ENCODE measurements at regions not wholly inside any gene's neighbourhood (a gene's known extent, or its start where the extent isn't known, plus 50 kb on each side); places are given as distances from the start of the nearest gene placed in this dataset.
"Not testable (repeated sequence)": the region's sequence is repeated elsewhere in the genome, so short reads cannot be mapped to it uniquely, and the experiment has no call there.

GRCh38 chr4:57943682-57944081 lies 833.5 kb upstream of the IGFBP7 start:
- H3K4me3 ChIP-seq (ENCODE audit: low read depth, low read length), result no peak overlapping the region
- no peak for DNase-seq (ENCODE audit: low read depth)
- TF ChIP-seq CTCF (conservative IDR thresholded peaks at IDR 0.05; ENCODE audit: low read depth, low read length), result no peak

GRCh38 chr4:57937326-57937725 lies 827.1 kb upstream of the IGFBP7 start:
- not testable (repeated sequence) for H3K4me3 ChIP-seq (ENCODE audit: low read depth, low read length); DNase-seq (ENCODE audit: low read depth)

GRCh38 chr4:57926311-57926710 lies 816.1 kb upstream of the IGFBP7 start:
- TF ChIP-seq CTCF (conservative IDR thresholded peaks at IDR 0.05; ENCODE audit: low read depth, low read length), result no peak
- H3K4me3 ChIP-seq (ENCODE audit: low read depth, low read length), result no peak overlapping the region
- no peak for DNase-seq (ENCODE audit: low read depth)

GRCh38 chr4:57924951-57925350 lies 814.8 kb upstream of the IGFBP7 start:
- H3K4me3 ChIP-seq (ENCODE audit: low read depth, low read length), result no peak overlapping the region
- no peak for TF ChIP-seq CTCF (conservative IDR thresholded peaks at IDR 0.05; ENCODE audit: low read depth, low read length)
- DNase-seq (ENCODE audit: low read depth), result no peak

GRCh38 chr4:57916479-57916878 lies 806.3 kb upstream of the IGFBP7 start:
- no peak for DNase-seq (ENCODE audit: low read depth)
- H3K4me3 ChIP-seq (ENCODE audit: low read depth, low read length), result no peak overlapping the region
- no peak for TF ChIP-seq CTCF (conservative IDR thresholded peaks at IDR 0.05; ENCODE audit: low read depth, low read length)

- peak; percentile 68 for DNase-seq (ENCODE audit: low read depth)
- no peak for TF ChIP-seq CTCF (conservative IDR thresholded peaks at IDR 0.05; ENCODE audit: low read depth, low read length)
- no peak overlapping the region for H3K4me3 ChIP-seq (ENCODE audit: low read depth, low read length)
Observed at GRCh38 chr4:57911203-57911602, 801.0 kb upstream of the IGFBP7 start.

GRCh38 chr4:57910151-57910550 lies 800.0 kb upstream of the IGFBP7 start:
- DNase-seq (ENCODE audit: low read depth), result no peak
- H3K4me3 ChIP-seq (ENCODE audit: low read depth, low read length), result no peak overlapping the region
- TF ChIP-seq CTCF (conservative IDR thresholded peaks at IDR 0.05; ENCODE audit: low read depth, low read length), result no peak

GRCh38 chr4:57905965-57906364 lies 795.8 kb upstream of the IGFBP7 start:
- H3K4me3 ChIP-seq (ENCODE audit: low read depth, low read length), result no peak overlapping the region
- no peak for TF ChIP-seq CTCF (conservative IDR thresholded peaks at IDR 0.05; ENCODE audit: low read depth, low read length)
- DNase-seq (ENCODE audit: low read depth), result no peak
